HuH-7.5 (cell line): ENCODE measurements at regions not wholly inside any gene's neighbourhood (a gene's known extent, or its start where the extent isn't known, plus 50 kb on each side); places are given as distances from the start of the nearest gene placed in this dataset.

Experiments used
- DNase-seq: peaks from one replicate; pipeline ENCODE4 v3.0.0; 2011; ENCODE audit warnings: low spot score

GRCh38 chr1:5812295-5812694 lies 179.9 kb downstream of the NPHP4 start:
- no peak for DNase-seq

GRCh38 chr1:5811419-5811818 lies 180.8 kb downstream of the NPHP4 start:
- no peak for DNase-seq

GRCh38 chr1:5810553-5811270 lies 181.5 kb downstream of the NPHP4 start:
- no peak for DNase-seq

GRCh38 chr1:5810131-5810530 lies 182.1 kb downstream of the NPHP4 start:
- DNase-seq: no peak

- no peak for DNase-seq
Observed at GRCh38 chr1:5809207-5809788, 182.9 kb downstream of the NPHP4 start.

- DNase-seq: no peak
Observed at GRCh38 chr1:5803851-5804250, 188.4 kb downstream of the NPHP4 start.

- no peak for DNase-seq
Observed at GRCh38 chr1:5802606-5803005, 189.6 kb downstream of the NPHP4 start.

GRCh38 chr1:5798904-5799303 lies 193.3 kb downstream of the NPHP4 start:
- DNase-seq: no peak

GRCh38 chr1:5798151-5798730 lies 194.0 kb downstream of the NPHP4 start:
- no peak for DNase-seq

- DNase-seq: no peak
Observed at GRCh38 chr1:5796028-5796427, 196.2 kb downstream of the NPHP4 start.

- DNase-seq: no peak
Observed at GRCh38 chr1:5794279-5794678, 197.9 kb downstream of the NPHP4 start.

GRCh38 chr1:5793516-5793915 lies 198.7 kb downstream of the NPHP4 start:
- DNase-seq: no peak

GRCh38 chr1:5781079-5781478 lies 211.1 kb downstream of the NPHP4 start:
- no peak for DNase-seq

- DNase-seq: no peak
Observed at GRCh38 chr1:5780324-5780716, 211.9 kb downstream of the NPHP4 start.

- no peak for DNase-seq
Observed at GRCh38 chr1:5779608-5780323, 212.5 kb downstream of the NPHP4 start.

GRCh38 chr1:5776035-5776550 lies 216.1 kb downstream of the NPHP4 start:
- DNase-seq: no peak

- no peak for DNase-seq
Observed at GRCh38 chr1:5774019-5774418, 218.2 kb downstream of the NPHP4 start.

- DNase-seq: no peak
Observed at GRCh38 chr1:5771788-5772187, 220.4 kb downstream of the NPHP4 start.

GRCh38 chr1:5770981-5771765 lies 221.1 kb downstream of the NPHP4 start:
- DNase-seq: no peak

- no peak for DNase-seq
Observed at GRCh38 chr1:5769760-5770159, 222.5 kb downstream of the NPHP4 start.

GRCh38 chr1:5769146-5769545 lies 223.1 kb downstream of the NPHP4 start:
- no peak for DNase-seq

GRCh38 chr1:5768014-5768413 lies 224.2 kb downstream of the NPHP4 start:
- DNase-seq: no peak
